ENCODE measurements at regions not wholly inside any gene's neighbourhood (a gene's known extent, or its start where the extent isn't known, plus 50 kb on each side); places are given as distances from the start of the nearest gene placed in this dataset.

- Histone ChIP-seq H3K4me1 (ENCODE audit: insufficient read depth, low read length, poor library complexity, severe bottlenecking) (peaks cover 4% of the 10 kb centered on the region), H3K4me3 (ENCODE audit: low read length, poor library complexity, severe bottlenecking) (no peak overlapping the region), H3K36me3 (ENCODE audit: insufficient read depth, low read length) (no peaks in the 10 kb centered on the region), H3F3A (ENCODE audit: low read depth) (no peaks in the 10 kb centered on the region), H2AFZ (ENCODE audit: low read length) (no peak overlapping the region), H3K79me2 (ENCODE audit: insufficient read depth, low read length) (no peaks in the 10 kb centered on the region), H3K4me2 (ENCODE audit: low read depth, low read length, poor library complexity, severe bottlenecking) (no peak overlapping the region), H3K9me3 (ENCODE audit: insufficient read depth, low read depth, low read length) (no peaks in the 10 kb centered on the region), H4K20me1 (ENCODE audit: insufficient read depth, low read length, poor library complexity, severe bottlenecking) (no peaks in the 10 kb centered on the region), H3K9ac (ENCODE audit: low read depth, low read length, poor library complexity, severe bottlenecking) (no peak overlapping the region), H3K9me2 (replicated peaks; ENCODE audit: low read depth, low read length) (no peaks in the 10 kb centered on the region), H3K27me3 (ENCODE audit: insufficient read depth, low read length, poor library complexity, severe bottlenecking) (no peaks in the 10 kb centered on the region)
- no peak for TF ChIP-seq EZH2phosphoT487 (IDR thresholded peaks at IDR 0.05; ENCODE audit: borderline replicate concordance)
- TF ChIP-seq, protein P1, sequence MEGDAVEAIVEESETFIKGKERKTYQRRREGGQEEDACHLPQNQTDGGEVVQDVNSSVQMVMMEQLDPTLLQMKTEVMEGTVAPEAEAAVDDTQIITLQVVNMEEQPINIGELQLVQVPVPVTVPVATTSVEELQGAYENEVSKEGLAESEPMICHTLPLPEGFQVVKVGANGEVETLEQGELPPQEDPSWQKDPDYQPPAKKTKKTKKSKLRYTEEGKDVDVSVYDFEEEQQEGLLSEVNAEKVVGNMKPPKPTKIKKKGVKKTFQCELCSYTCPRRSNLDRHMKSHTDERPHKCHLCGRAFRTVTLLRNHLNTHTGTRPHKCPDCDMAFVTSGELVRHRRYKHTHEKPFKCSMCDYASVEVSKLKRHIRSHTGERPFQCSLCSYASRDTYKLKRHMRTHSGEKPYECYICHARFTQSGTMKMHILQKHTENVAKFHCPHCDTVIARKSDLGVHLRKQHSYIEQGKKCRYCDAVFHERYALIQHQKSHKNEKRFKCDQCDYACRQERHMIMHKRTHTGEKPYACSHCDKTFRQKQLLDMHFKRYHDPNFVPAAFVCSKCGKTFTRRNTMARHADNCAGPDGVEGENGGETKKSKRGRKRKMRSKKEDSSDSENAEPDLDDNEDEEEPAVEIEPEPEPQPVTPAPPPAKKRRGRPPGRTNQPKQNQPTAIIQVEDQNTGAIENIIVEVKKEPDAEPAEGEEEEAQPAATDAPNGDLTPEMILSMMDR (conservative IDR thresholded peaks at IDR 0.05; ENCODE audit: low read length) = peak; percentile 74
Observed at GRCh38 chr15:25501828-25502446, 63.1 kb upstream of the UBE3A start.

- Histone ChIP-seq H4K20me1 (ENCODE audit: insufficient read depth, low read length, poor library complexity, severe bottlenecking) (no peaks in the 10 kb centered on the region), H3K9me2 (replicated peaks; ENCODE audit: low read depth, low read length) (no peaks in the 10 kb centered on the region), H3K27me3 (ENCODE audit: insufficient read depth, low read length, poor library complexity, severe bottlenecking) (no peaks in the 10 kb centered on the region), H3F3A (ENCODE audit: low read depth) (no peaks in the 10 kb centered on the region), H3K9ac (ENCODE audit: low read depth, low read length, poor library complexity, severe bottlenecking) (no peak overlapping the region), H3K4me1 (ENCODE audit: insufficient read depth, low read length, poor library complexity, severe bottlenecking) (no peaks in the 10 kb centered on the region), H3K9me3 (ENCODE audit: insufficient read depth, low read depth, low read length) (no peaks in the 10 kb centered on the region), H3K79me2 (ENCODE audit: insufficient read depth, low read length) (no peaks in the 10 kb centered on the region), H2AFZ (ENCODE audit: low read length) (no peak overlapping the region), H3K4me2 (ENCODE audit: low read depth, low read length, poor library complexity, severe bottlenecking) (no peak overlapping the region), H3K36me3 (ENCODE audit: insufficient read depth, low read length) (no peaks in the 10 kb centered on the region), H3K4me3 (ENCODE audit: low read length, poor library complexity, severe bottlenecking) (no peak overlapping the region)
- no peak for TF ChIP-seq EZH2phosphoT487 (IDR thresholded peaks at IDR 0.05; ENCODE audit: borderline replicate concordance)
- TF ChIP-seq, protein P1 (conservative IDR thresholded peaks at IDR 0.05; ENCODE audit: low read length) = no peak
Observed at GRCh38 chr15:25498835-25499234, 60.0 kb upstream of the UBE3A start.

DNA sequence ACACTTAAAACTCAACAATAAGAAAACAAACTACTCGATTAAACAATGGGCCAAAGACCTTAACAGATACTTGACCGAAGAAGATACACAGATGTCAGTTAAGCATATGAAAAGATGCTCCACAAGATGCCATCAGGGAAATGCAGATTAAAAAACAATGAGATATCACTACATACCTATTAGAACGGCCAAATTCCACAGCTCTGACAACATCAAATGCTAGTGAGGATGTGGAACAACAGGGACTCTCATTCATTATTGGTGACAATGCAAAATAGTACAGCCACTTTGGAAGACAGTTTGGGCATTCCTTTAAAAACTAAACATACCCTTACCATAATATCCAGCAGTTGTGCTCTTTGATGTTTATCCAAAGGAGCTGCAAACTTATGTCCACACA, 59.1 kb upstream of the UBE3A start:
- Histone ChIP-seq H3K27me3 (ENCODE audit: insufficient read depth, low read length, poor library complexity, severe bottlenecking) (no peaks in the 10 kb centered on the region), H3K9ac (ENCODE audit: low read depth, low read length, poor library complexity, severe bottlenecking) (no peak overlapping the region), H3K9me2 (replicated peaks; ENCODE audit: low read depth, low read length) (no peaks in the 10 kb centered on the region), H3K9me3 (ENCODE audit: insufficient read depth, low read depth, low read length) (no peaks in the 10 kb centered on the region), H4K20me1 (ENCODE audit: insufficient read depth, low read length, poor library complexity, severe bottlenecking) (no peaks in the 10 kb centered on the region), H3F3A (ENCODE audit: low read depth) (no peaks in the 10 kb centered on the region), H2AFZ (ENCODE audit: low read length) (no peak overlapping the region), H3K4me1 (ENCODE audit: insufficient read depth, low read length, poor library complexity, severe bottlenecking) (no peaks in the 10 kb centered on the region), H3K4me3 (ENCODE audit: low read length, poor library complexity, severe bottlenecking) (no peak overlapping the region), H3K4me2 (ENCODE audit: low read depth, low read length, poor library complexity, severe bottlenecking) (no peak overlapping the region), H3K36me3 (ENCODE audit: insufficient read depth, low read length) (no peaks in the 10 kb centered on the region), H3K79me2 (ENCODE audit: insufficient read depth, low read length) (no peaks in the 10 kb centered on the region)
- no peak for TF ChIP-seq EZH2phosphoT487 (IDR thresholded peaks at IDR 0.05; ENCODE audit: borderline replicate concordance)
- TF ChIP-seq, protein P1 (conservative IDR thresholded peaks at IDR 0.05; ENCODE audit: low read length) = no peak

All from Loucy (cell line).